Muscle of arm (tissue), 1 donor: ENCODE measurements at regions not wholly inside any gene's neighbourhood (a gene's known extent, or its start where the extent isn't known, plus 50 kb on each side); places are given as distances from the start of the nearest gene placed in this dataset.
"Not testable (repeated sequence)": the region's sequence is repeated elsewhere in the genome, so short reads cannot be mapped to it uniquely, and the experiment has no call there.

Experiments used
- DNase-seq: peaks from one replicate; pipeline ENCODE4 v3.0.0-alpha.2; 2013

GRCh38 chr11:23257088-23257487, 396.8 kb upstream of the CCDC179 start:
- DNase-seq, result no peak

- DNase-seq, result no peak
Observed at GRCh38 chr11:23257556-23257955, 397.3 kb upstream of the CCDC179 start.

- no peak for DNase-seq
Observed at GRCh38 chr11:23263466-23263865, 403.2 kb upstream of the CCDC179 start.

- no peak for DNase-seq
Observed at GRCh38 chr11:23272095-23272494, 411.8 kb upstream of the CCDC179 start.

- no peak for DNase-seq
Observed at GRCh38 chr11:23278121-23278520, 417.8 kb upstream of the CCDC179 start.

- no peak for DNase-seq
Observed at GRCh38 chr11:23280088-23280487, 419.8 kb upstream of the CCDC179 start.

- DNase-seq, result no peak
Observed at GRCh38 chr11:23283666-23284065, 423.4 kb upstream of the CCDC179 start.

GRCh38 chr11:23284631-23285030, 424.4 kb upstream of the CCDC179 start:
- DNase-seq, result no peak

- DNase-seq, result peak; percentile 43
Observed at GRCh38 chr11:23288003-23288783, 427.9 kb upstream of the CCDC179 start.

GRCh38 chr11:23295241-23295640, 435.0 kb upstream of the CCDC179 start:
- no peak for DNase-seq

GRCh38 chr11:23308041-23308440, 447.8 kb upstream of the CCDC179 start:
- DNase-seq, result no peak

- DNase-seq, result no peak
Observed at GRCh38 chr11:23310276-23310675, 450.0 kb upstream of the CCDC179 start.

GRCh38 chr11:23311986-23312940, 452.0 kb upstream of the CCDC179 start:
- no peak for DNase-seq

GRCh38 chr11:23313001-23313400, 452.7 kb upstream of the CCDC179 start:
- DNase-seq, result no peak

- DNase-seq, result no peak
Observed at GRCh38 chr11:23314162-23314561, 453.9 kb upstream of the CCDC179 start.

- DNase-seq, result peak; percentile 35
Observed at GRCh38 chr11:23315286-23315685, 455.0 kb upstream of the CCDC179 start.

- DNase-seq, result no peak
Observed at GRCh38 chr11:23317816-23318215, 457.5 kb upstream of the CCDC179 start.

- no peak for DNase-seq
Observed at GRCh38 chr11:23318670-23319069, 458.4 kb upstream of the CCDC179 start.

GRCh38 chr11:23320131-23320530, 459.9 kb upstream of the CCDC179 start:
- no peak for DNase-seq

GRCh38 chr11:23335586-23335985, 475.3 kb upstream of the CCDC179 start:
- not testable (repeated sequence) for DNase-seq

GRCh38 chr11:23336961-23337360, 476.7 kb upstream of the CCDC179 start:
- no peak for DNase-seq

GRCh38 chr11:23353611-23354010, 493.3 kb upstream of the CCDC179 start:
- DNase-seq, result no peak

GRCh38 chr11:23359297-23359696, 499.0 kb upstream of the CCDC179 start:
- DNase-seq, result peak; percentile 49
